H9 (cell line): ENCODE measurements at regions not wholly inside any gene's neighbourhood (a gene's known extent, or its start where the extent isn't known, plus 50 kb on each side); places are given as distances from the start of the nearest gene placed in this dataset.

Experiments used
- DNase-seq: peaks from one replicate; pipeline ENCODE4 v3.0.0-alpha.2; 2017
- H2AFZ ChIP-seq: one replicate; pipeline ENCODE4 v1.6.1; 2013; ENCODE audit warnings: mild to moderate bottlenecking, low read length, control low read depth, moderate library complexity
- H2AK5ac ChIP-seq: 2 replicates; pipeline ENCODE4 v1.6.1; 2013; ENCODE audit warnings: low read length, control low read depth, mixed read lengths; ENCODE audit not compliant: insufficient read length
- H2BK120ac ChIP-seq: one replicate; pipeline ENCODE4 v1.6.1; 2013; ENCODE audit warnings: low read depth, mild to moderate bottlenecking, low read length, control low read depth, inconsistent platforms; ENCODE audit not compliant: poor library complexity, severe bottlenecking
- H2BK12ac ChIP-seq: 2 replicates; pipeline ENCODE4 v1.6.1; 2013; ENCODE audit warnings: low read length, control low read depth, mixed read lengths, low read depth; ENCODE audit not compliant: insufficient read length
- H2BK15ac ChIP-seq: 2 replicates; pipeline ENCODE4 v1.6.1; 2013; ENCODE audit warnings: low read depth, low read length, control low read depth
- H2BK20ac ChIP-seq: one replicate; pipeline ENCODE4 v1.6.1; 2013; ENCODE audit warnings: low read depth, mild to moderate bottlenecking, low read length, control low read depth, inconsistent platforms; ENCODE audit not compliant: poor library complexity, severe bottlenecking
- H2BK5ac ChIP-seq: 2 replicates; pipeline ENCODE4 v1.6.1; 2013; ENCODE audit warnings: low read length, control low read depth, mixed read lengths; ENCODE audit not compliant: insufficient read length
- H3K14ac ChIP-seq: 2 replicates; pipeline ENCODE4 v1.6.1; 2013; ENCODE audit warnings: low read length, control low read depth; ENCODE audit not compliant: insufficient read depth
- H3K18ac ChIP-seq: 2 replicates; pipeline ENCODE4 v1.6.1; 2013; ENCODE audit warnings: low read depth, mild to moderate bottlenecking, mixed read lengths, low read length, control low read depth; ENCODE audit not compliant: insufficient read length
- H3K23ac ChIP-seq: 2 replicates; pipeline ENCODE4 v1.6.1; 2013; ENCODE audit warnings: low read length, control low read depth, mixed read lengths, low read depth; ENCODE audit not compliant: insufficient read length
- H3K23me2 ChIP-seq: 2 replicates; pipeline ENCODE4 v1.6.1; 2013; ENCODE audit warnings: low read depth, mild to moderate bottlenecking, mixed read lengths, low read length, control low read depth; ENCODE audit not compliant: insufficient read length, poor library complexity, severe bottlenecking
- H3K27ac ChIP-seq: 2 replicates; pipeline ENCODE4 v1.5.1; 2013; ENCODE audit warnings: low read length, control low read depth, mixed read lengths, low read depth; ENCODE audit not compliant: insufficient read length
- H3K27me3 ChIP-seq: 2 replicates; pipeline ENCODE4 v1.6.1; 2013; ENCODE audit warnings: low read length, control low read depth, inconsistent platforms; ENCODE audit not compliant: insufficient read depth
- H3K4ac ChIP-seq: 2 replicates; pipeline ENCODE4 v1.6.1; 2013; ENCODE audit warnings: low read depth, mild to moderate bottlenecking, control low read depth, inconsistent platforms, low read length, moderate library complexity
- H3K4me1 ChIP-seq: 2 replicates; pipeline ENCODE4 v1.6.1; 2013; ENCODE audit warnings: low read length, control low read depth, inconsistent platforms; ENCODE audit not compliant: insufficient read depth
- H3K4me2 ChIP-seq: 2 replicates; pipeline ENCODE4 v1.6.1; 2013; ENCODE audit warnings: low read length, control low read depth, mixed read lengths; ENCODE audit not compliant: insufficient read length, insufficient read depth
- H3K56ac ChIP-seq: 2 replicates; pipeline ENCODE4 v1.6.1; 2013; ENCODE audit warnings: low read depth, mild to moderate bottlenecking, mixed read lengths, low read length, control low read depth; ENCODE audit not compliant: insufficient read length
- H3K79me1 ChIP-seq: 2 replicates; pipeline ENCODE4 v1.6.1; 2013; ENCODE audit warnings: low read depth, mild to moderate bottlenecking, moderate library complexity, low read length, control low read depth, inconsistent platforms; ENCODE audit not compliant: insufficient read depth, poor library complexity, severe bottlenecking
- H3K79me2 ChIP-seq: 2 replicates; pipeline ENCODE4 v1.6.1; 2013; ENCODE audit warnings: low read length, control low read depth, inconsistent platforms; ENCODE audit not compliant: insufficient read depth
- H3K9ac ChIP-seq: 2 replicates; pipeline ENCODE4 v1.6.1; 2013; ENCODE audit warnings: low read length, control low read depth, mixed read lengths; ENCODE audit not compliant: insufficient read length; ENCODE audit errors: extremely low read depth
- H3K9me3 ChIP-seq: one replicate; pipeline ENCODE4 v1.6.1; 2013; ENCODE audit warnings: low read depth, low read length, inconsistent platforms; ENCODE audit not compliant: control insufficient read depth
- H3T11ph ChIP-seq: one replicate; pipeline ENCODE4 v1.6.1; 2013; ENCODE audit warnings: mild to moderate bottlenecking, low read length, control low read depth, inconsistent platforms
- H4K20me1 ChIP-seq: one replicate; pipeline ENCODE4 v1.6.1; 2013; ENCODE audit not compliant: control insufficient read depth, insufficient read length, insufficient read depth
- H4K5ac ChIP-seq: 2 replicates; pipeline ENCODE4 v1.6.1; 2013; ENCODE audit warnings: low read depth, mild to moderate bottlenecking, mixed read lengths, low read length, control low read depth; ENCODE audit not compliant: insufficient read length
- H4K8ac ChIP-seq: replicated peaks from 2 replicates; pipeline ENCODE4 v1.6.1; 2013; ENCODE audit warnings: low read length, control low read depth, mixed read lengths, low read depth; ENCODE audit not compliant: insufficient read length
- H4K91ac ChIP-seq: 2 replicates; pipeline ENCODE4 v1.6.1; 2013; ENCODE audit warnings: low read depth, mild to moderate bottlenecking, moderate library complexity, mixed read lengths, low read length, control low read depth; ENCODE audit not compliant: insufficient read length
- H3K27ac Mint-ChIP-seq, 3 experiments: 2 replicates in 2 of 3; 3 replicates in 1 of 3; pipeline ENCODE4 v1.8.0; 2020 to 2021; ENCODE audit warnings: mixed read lengths in 3 of 3, mild to moderate bottlenecking in 1 of 3, moderate library complexity in 1 of 3
- H3K27me3 Mint-ChIP-seq: 2 replicates; pipeline ENCODE4 v1.8.0; 2021; ENCODE audit warnings: low read depth, mild to moderate bottlenecking, moderate library complexity, mixed read lengths
- H3K36me3 Mint-ChIP-seq, 3 experiments: 2 replicates in 2 of 3; 3 replicates in 1 of 3; pipeline ENCODE4 v1.8.0; 2020 to 2021; ENCODE audit warnings: low read depth in 3 of 3, mixed read lengths in 3 of 3; ENCODE audit not compliant: insufficient read depth in 1 of 3
- H3K4me1 Mint-ChIP-seq, 2 experiments: 2 replicates each; pipeline ENCODE4 v1.8.0; 2020; ENCODE audit warnings: mixed read lengths in 2 of 2
- H3K4me3 Mint-ChIP-seq, 2 experiments: 2 replicates in 1 of 2; 3 replicates in 1 of 2; pipeline ENCODE4 v1.8.0; 2020 to 2021; ENCODE audit warnings: mild to moderate bottlenecking in 2 of 2, mixed read lengths in 2 of 2, moderate library complexity in 1 of 2
- H3K9me3 Mint-ChIP-seq, 2 experiments: 2 replicates in 1 of 2; 3 replicates in 1 of 2; pipeline ENCODE4 v1.8.0; 2020; ENCODE audit warnings: mild to moderate bottlenecking in 2 of 2, mixed read lengths in 2 of 2, moderate library complexity in 1 of 2
- WGBS: extraction: QIAGEN DNeasy Blood & Tissue Kit; methylation state at CpG from one replicate; pipeline ENCODE4 v1.1.7; 2013; ENCODE audit warnings: missing lambda C conversion rate, low lambda C conversion rate, mixed read lengths; ENCODE audit not compliant: insufficient read length; ENCODE audit errors: extremely low coverage; 5-methylcytosine and 5-hydroxymethylcytosine counted together
- TF ChIP-seq, protein P1 (sequence below): fragments of 200-600 bp; sonication (generic); conservative IDR thresholded peaks from 3 replicates; pipeline ENCODE4 v1.8.0; 2021; ENCODE audit warnings: antibody characterized with exemption, mild to moderate bottlenecking

DNA sequence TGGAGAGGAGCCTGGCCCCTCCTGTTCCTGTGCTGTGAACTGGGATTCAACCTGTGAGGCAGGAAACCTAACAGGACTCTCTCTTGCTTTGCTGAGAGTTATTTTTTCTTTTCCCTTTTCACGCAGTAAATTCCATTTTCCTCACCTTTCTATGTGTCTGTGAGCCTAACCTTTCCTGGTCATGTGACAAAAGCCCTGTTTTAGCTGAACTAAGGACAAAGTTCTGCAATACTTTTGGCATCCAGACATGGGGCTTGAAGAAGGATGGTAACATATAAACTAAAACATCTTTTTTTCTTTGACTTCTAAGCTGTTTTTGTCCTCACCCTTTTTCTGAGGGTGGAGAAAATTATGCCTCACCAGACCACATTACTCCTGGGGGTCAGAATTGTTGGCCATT, 368.5 kb downstream of the HTR1B start:
- no peaks in the 10 kb centered on the region for H4K20me1 ChIP-seq
- H3K9me3 Mint-ChIP-seq: no peaks in the 10 kb centered on the region; a peak in 1 of 5 replicates
- no peak overlapping the region for H3K14ac ChIP-seq
- H2BK12ac ChIP-seq: no peak overlapping the region
- no peak overlapping the region for H3K4me3 Mint-ChIP-seq
- no peak overlapping the region for H4K91ac ChIP-seq
- no peak overlapping the region for H3K18ac ChIP-seq
- H3K27ac ChIP-seq: no peak overlapping the region
- H3K79me1 ChIP-seq: no peaks in the 10 kb centered on the region
- H3K4me1 Mint-ChIP-seq: peaks cover 12 to 14% of the 10 kb centered on the region in 2 experiments
- H4K8ac ChIP-seq: no peak overlapping the region
- H2BK15ac ChIP-seq: no peak overlapping the region
- H3K27ac Mint-ChIP-seq: no peak overlapping the region
- H3T11ph ChIP-seq: no peak overlapping the region
- H3K4me1 ChIP-seq: no peaks in the 10 kb centered on the region
- H2BK5ac ChIP-seq: no peak overlapping the region
- DNase-seq: no peak
- H4K5ac ChIP-seq: no peak overlapping the region
- WGBS: no CpG with 5 or more reads among the region's 1 CpG
- H3K27me3 ChIP-seq: no peaks in the 10 kb centered on the region
- no peaks in the 10 kb centered on the region for H3K79me2 ChIP-seq
- no peak overlapping the region for H3K56ac ChIP-seq
- H3K9me3 ChIP-seq: no peaks in the 10 kb centered on the region
- no peak overlapping the region for H3K4ac ChIP-seq
- no peak overlapping the region for H2BK120ac ChIP-seq
- H3K36me3 Mint-ChIP-seq: no peaks in the 10 kb centered on the region
- no peak overlapping the region for H3K9ac ChIP-seq
- no peaks in the 10 kb centered on the region for H3K27me3 Mint-ChIP-seq
- H2AK5ac ChIP-seq: no peak overlapping the region
- no peak overlapping the region for H2BK20ac ChIP-seq
- no peak overlapping the region for H2AFZ ChIP-seq
- H3K23me2 ChIP-seq: no peaks in the 10 kb centered on the region
- no peak overlapping the region for H3K4me2 ChIP-seq
- TF ChIP-seq, protein P1, sequence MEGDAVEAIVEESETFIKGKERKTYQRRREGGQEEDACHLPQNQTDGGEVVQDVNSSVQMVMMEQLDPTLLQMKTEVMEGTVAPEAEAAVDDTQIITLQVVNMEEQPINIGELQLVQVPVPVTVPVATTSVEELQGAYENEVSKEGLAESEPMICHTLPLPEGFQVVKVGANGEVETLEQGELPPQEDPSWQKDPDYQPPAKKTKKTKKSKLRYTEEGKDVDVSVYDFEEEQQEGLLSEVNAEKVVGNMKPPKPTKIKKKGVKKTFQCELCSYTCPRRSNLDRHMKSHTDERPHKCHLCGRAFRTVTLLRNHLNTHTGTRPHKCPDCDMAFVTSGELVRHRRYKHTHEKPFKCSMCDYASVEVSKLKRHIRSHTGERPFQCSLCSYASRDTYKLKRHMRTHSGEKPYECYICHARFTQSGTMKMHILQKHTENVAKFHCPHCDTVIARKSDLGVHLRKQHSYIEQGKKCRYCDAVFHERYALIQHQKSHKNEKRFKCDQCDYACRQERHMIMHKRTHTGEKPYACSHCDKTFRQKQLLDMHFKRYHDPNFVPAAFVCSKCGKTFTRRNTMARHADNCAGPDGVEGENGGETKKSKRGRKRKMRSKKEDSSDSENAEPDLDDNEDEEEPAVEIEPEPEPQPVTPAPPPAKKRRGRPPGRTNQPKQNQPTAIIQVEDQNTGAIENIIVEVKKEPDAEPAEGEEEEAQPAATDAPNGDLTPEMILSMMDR: no peak
- H3K23ac ChIP-seq: no peak overlapping the region
